HS-5 (cell line): ENCODE measurements at regions not wholly inside any gene's neighbourhood (a gene's known extent, or its start where the extent isn't known, plus 50 kb on each side); places are given as distances from the start of the nearest gene placed in this dataset.

Experiments
- DNase-seq: peaks from one replicate; pipeline ENCODE4 v3.0.0-alpha.2; 2012; ENCODE audit warnings: low read depth

GRCh38 chr13:107034236-107034872 lies 466.4 kb upstream of the ARGLU1 start:
- no peak for DNase-seq

- DNase-seq: no peak
Observed at GRCh38 chr13:107031716-107032115, 463.8 kb upstream of the ARGLU1 start.

- DNase-seq: no peak
Observed at GRCh38 chr13:107028751-107029150, 460.8 kb upstream of the ARGLU1 start.

GRCh38 chr13:107025991-107026390 lies 458.1 kb upstream of the ARGLU1 start:
- DNase-seq: no peak

GRCh38 chr13:107023335-107023734 lies 455.4 kb upstream of the ARGLU1 start:
- DNase-seq: no peak

- no peak for DNase-seq
Observed at GRCh38 chr13:107020393-107020792, 452.5 kb upstream of the ARGLU1 start.

DNA sequence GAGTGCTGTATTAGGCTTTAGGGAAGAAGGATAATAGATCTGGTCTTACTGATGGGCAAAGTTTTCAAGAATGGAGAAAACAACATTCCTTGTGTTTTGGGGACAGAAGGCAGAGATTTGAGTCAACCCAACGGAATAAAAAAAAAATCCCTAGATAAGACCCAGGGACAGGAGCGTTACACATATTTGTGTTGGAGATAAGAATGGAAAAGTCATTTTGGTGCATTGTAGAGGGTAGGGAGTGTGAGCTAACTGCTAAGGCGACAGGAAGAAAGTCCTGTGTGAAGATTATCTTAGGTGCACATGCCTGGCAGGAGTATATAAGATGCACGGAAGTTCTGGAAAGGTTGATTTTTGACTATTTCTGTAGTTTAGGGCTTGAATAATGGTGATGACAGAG lies 450.3 kb upstream of the ARGLU1 start:
- DNase-seq: no peak

- no peak for DNase-seq
Observed at GRCh38 chr13:107006661-107007060, 438.7 kb upstream of the ARGLU1 start.

- no peak for DNase-seq
Observed at GRCh38 chr13:107005577-107005976, 437.6 kb upstream of the ARGLU1 start.

GRCh38 chr13:107003911-107004310 lies 436.0 kb upstream of the ARGLU1 start:
- DNase-seq: no peak

GRCh38 chr13:106998664-106999063 lies 430.7 kb upstream of the ARGLU1 start:
- no peak for DNase-seq

- DNase-seq: no peak
Observed at GRCh38 chr13:106997696-106998095, 429.8 kb upstream of the ARGLU1 start.

GRCh38 chr13:106996867-106997618 lies 429.1 kb upstream of the ARGLU1 start:
- DNase-seq: no peak

DNA sequence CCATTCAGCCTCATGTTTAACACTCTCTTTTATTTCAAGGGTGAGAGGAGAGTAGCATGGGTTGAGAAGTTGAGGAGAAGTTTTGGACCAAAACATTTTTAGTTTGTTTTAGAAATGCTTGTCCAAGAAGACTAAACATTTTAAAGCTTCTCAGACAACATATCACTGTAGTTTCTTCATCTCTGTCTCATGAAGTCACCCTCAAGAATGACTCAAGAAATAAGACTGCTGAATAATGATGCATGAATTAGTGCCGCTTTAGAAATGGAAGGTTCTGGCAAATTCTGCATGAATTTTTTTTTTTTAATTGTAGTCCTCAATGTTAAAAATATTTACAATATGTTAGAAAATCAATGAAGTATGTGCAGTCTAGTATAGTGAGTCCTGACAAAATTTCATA lies 422.7 kb upstream of the ARGLU1 start:
- no peak for DNase-seq

DNA sequence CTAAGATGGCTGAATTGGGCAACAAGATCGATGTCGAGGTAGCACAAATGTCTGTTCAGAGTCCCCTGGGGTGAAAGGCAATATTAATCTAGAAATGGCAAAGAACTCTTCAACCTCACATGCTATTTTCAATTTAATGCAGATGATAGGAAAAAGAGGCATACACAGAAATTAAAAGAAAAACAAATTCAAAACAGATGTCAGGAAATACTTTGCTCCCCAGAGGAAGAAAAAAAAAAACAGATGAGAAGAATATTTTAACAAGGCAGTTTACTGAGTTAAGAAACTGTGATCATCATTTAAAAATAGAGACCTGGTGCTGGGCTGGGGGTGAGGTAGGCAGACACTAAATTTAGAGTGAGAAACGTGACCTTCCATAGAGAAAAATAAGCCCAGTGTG lies 421.9 kb upstream of the ARGLU1 start:
- DNase-seq: no peak

DNA sequence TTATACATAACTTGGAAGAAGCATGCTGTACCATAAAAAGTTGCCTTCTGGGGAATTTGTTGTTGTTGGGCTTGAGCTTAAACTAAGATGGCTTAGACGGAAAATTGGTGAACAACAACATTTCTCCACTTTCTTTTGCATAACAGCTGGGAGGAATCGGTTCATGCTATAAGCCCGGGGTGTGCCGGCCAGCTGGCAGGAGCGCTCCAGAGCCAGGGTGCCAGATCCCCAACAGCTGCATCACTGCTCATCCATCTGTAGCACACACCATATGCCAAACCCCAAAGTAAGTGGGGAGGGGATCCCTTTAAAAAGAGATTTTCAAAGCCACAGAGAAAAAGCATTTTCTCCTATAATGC lies 419.5 kb upstream of the ARGLU1 start:
- DNase-seq: no peak

- no peak for DNase-seq
Observed at GRCh38 chr13:106986687-106987426, 418.9 kb upstream of the ARGLU1 start.

DNA sequence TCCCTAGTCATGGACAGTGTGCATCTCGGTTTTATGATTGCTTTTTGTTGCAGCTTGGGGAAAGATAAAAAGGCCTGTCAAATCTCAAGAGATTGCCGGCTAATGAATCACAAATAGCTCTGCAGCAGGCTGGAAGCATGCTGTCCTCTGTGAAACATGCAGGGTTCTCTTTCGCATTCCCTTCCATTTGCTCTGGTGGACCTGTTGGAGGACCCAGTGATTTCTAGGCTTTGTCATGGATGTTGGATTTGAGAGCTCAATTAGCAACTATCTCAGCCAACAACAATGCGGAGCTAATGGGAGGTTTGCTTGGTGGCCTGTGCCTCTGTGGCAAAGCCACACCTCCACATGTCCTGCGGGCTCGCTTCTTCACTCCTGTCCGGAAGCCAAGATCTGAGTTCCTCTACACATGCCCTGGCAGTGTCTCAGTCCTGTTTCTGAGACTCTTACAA lies 418.1 kb upstream of the ARGLU1 start:
- no peak for DNase-seq

DNA sequence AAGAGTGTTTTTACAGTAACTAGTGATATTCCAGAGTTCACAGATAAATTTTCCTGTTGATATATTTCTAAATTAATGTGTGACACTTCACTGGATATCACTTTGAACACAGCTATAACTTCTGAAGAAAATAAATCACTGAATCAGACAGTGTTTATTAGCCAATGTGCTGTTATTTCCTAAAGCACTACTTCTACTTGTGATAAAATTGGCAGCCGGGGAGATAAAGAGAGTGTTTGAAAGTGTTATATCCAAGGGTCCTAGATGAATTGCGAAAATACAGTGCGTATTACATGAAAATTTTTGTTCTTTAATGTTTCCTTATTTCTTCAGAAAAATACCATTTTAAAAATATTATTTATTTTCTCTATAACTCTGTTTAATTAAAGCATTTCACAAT lies 417.5 kb upstream of the ARGLU1 start:
- no peak for DNase-seq

GRCh38 chr13:106981051-106981450 lies 413.1 kb upstream of the ARGLU1 start:
- DNase-seq: no peak

DNA sequence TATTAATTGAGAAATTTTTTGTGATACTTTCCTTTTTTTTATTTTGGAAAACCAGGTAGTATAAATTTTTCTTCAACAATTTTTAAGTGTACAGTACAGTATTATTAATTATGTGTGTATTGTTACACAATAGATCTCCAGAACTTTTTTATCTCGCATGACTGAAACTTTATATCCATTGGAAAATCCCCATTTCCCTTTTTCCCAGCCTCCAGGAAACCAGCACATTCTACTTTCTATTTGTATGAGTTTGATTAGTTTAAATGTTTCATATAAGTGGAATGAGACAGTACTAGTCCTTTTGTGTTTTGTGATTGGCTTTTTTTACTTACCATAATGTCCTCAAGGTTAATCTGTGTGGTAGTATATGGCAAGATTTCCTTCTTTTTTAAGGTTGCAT lies 399.5 kb upstream of the ARGLU1 start:
- DNase-seq: no peak

DNA sequence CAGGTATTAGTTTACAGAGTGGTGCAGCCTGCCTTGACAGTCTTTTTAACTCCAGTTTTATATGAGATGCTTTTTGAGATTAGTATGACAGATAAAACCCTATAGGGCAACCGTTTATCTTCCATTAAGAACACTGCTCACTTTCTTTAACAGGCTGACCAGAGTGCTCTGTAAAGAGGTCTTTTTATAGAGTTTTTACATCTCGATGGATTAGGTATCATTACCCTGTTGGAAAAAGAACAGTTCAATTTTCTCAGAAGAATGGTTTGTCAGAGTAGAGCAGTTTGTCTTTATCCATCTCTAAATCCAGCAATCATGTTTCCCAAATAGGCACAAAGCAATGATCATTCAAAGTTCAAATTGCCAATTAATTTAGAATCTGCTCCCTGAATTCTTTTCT lies 395.2 kb upstream of the ARGLU1 start:
- no peak for DNase-seq

DNA sequence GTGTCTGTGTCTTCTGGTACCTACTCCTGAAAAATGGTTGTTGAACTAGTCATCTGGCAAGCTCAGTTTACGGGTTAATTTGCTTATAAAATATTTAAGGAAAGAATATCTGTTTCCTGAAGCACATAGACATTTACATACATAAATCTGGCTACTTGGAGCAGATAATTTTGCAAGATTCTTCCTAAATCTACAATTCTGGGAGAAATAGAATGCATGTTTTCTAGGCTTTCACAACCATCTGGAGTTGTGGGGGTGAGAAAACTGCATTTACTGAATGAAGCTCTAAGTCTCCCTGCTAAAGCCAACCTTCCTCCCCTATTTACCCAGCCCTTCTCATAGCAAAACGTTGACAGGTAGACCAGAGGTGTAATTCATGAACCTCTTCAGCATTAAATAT lies 393.7 kb upstream of the ARGLU1 start:
- DNase-seq: no peak
